Keratinocyte (primary cell): ENCODE measurements at regions not wholly inside any gene's neighbourhood (a gene's known extent, or its start where the extent isn't known, plus 50 kb on each side); places are given as distances from the start of the nearest gene placed in this dataset.

ENCODE experiments used
- DNase-seq: peaks from one replicate; pipeline ENCODE4 v3.0.0-alpha.2; 2011; ENCODE audit warnings: low read depth, missing footprints, low spot score
- FAIRE-seq: peaks from 2 replicates; lab custom pipeline; 2011; peaks lifted over from hg19 to GRCh38; lab: Jason Lieb, UNC
- H2AFZ ChIP-seq: 2 replicates; pipeline ENCODE4 v1.6.0; 2012; ENCODE audit warnings: low read length, control low read depth, inconsistent platforms; ENCODE audit not compliant: control insufficient read depth
- H3K27ac ChIP-seq: 2 replicates; pipeline ENCODE4 v1.5.1; 2011; ENCODE audit warnings: low read length; ENCODE audit not compliant: control insufficient read depth, insufficient read depth
- H3K27me3 ChIP-seq: 3 replicates; pipeline ENCODE4 v1.6.0; 2011; ENCODE audit warnings: low read length; ENCODE audit not compliant: control insufficient read depth, insufficient read depth; ENCODE audit errors: extremely low read depth
- H3K36me3 ChIP-seq, 2 experiments: 2 replicates in 1 of 2; 3 replicates in 1 of 2; pipeline ENCODE4 v1.5.1; 2011; ENCODE audit warnings: low read length in 2 of 2, mild to moderate bottlenecking in 1 of 2; ENCODE audit not compliant: control insufficient read depth in 2 of 2, insufficient read depth in 2 of 2; ENCODE audit errors: extremely low read depth in 1 of 2
- H3K4me1 ChIP-seq: 3 replicates; pipeline ENCODE4 v1.5.1; 2011; ENCODE audit warnings: low read length; ENCODE audit not compliant: control insufficient read depth, insufficient read depth; ENCODE audit errors: extremely low read depth
- H3K4me2 ChIP-seq: 3 replicates; pipeline ENCODE4 v1.6.0; 2011; ENCODE audit warnings: low read depth, low read length; ENCODE audit not compliant: control insufficient read depth, insufficient read depth; ENCODE audit errors: extremely low read depth
- H3K4me3 ChIP-seq, 3 experiments: fragments of 200-600 bp in 1 of 3; sonication (generic) in 1 of 3; 2 replicates in 2 of 3; 3 replicates in 1 of 3; pipeline ENCODE4 v1.5.1; 2011 to 2016; ENCODE audit warnings: low read length in 3 of 3, mild to moderate bottlenecking in 3 of 3, control low read depth in 2 of 3, inconsistent platforms in 1 of 3, low read depth in 1 of 3, mixed read lengths in 1 of 3, mixed run types in 1 of 3, moderate library complexity in 1 of 3; ENCODE audit not compliant: control insufficient read depth in 2 of 3, insufficient read depth in 2 of 3; ENCODE audit errors: extremely low read depth in 1 of 3
- H3K79me2 ChIP-seq: 2 replicates; pipeline ENCODE4 v1.6.0; 2012; ENCODE audit warnings: low read length; ENCODE audit not compliant: control insufficient read depth, insufficient read depth
- H3K9ac ChIP-seq: 3 replicates; pipeline ENCODE4 v1.6.0; 2011; ENCODE audit warnings: low read length; ENCODE audit not compliant: control insufficient read depth, insufficient read depth; ENCODE audit errors: extremely low read depth
- H3K9me1 ChIP-seq: 3 replicates; pipeline ENCODE4 v1.6.0; 2011; ENCODE audit warnings: low read length; ENCODE audit not compliant: control insufficient read depth, insufficient read depth; ENCODE audit errors: extremely low read depth
- H3K9me3 ChIP-seq: 2 replicates; pipeline ENCODE4 v1.5.1; 2012; ENCODE audit warnings: low read depth, low read length; ENCODE audit not compliant: control insufficient read depth
- H4K20me1 ChIP-seq: 3 replicates; pipeline ENCODE4 v1.6.0; 2011; ENCODE audit warnings: low read length; ENCODE audit not compliant: control insufficient read depth, insufficient read depth; ENCODE audit errors: extremely low read depth
- CTCF ChIP-seq, 3 experiments: IDR thresholded peaks in 1 of 3; conservative IDR thresholded peaks in 1 of 3; optimal IDR thresholded peaks in 1 of 3; 2 replicates in 2 of 3; 3 replicates in 1 of 3; pipeline versions ENCODE3 to v1.5.1; 2011; ENCODE audit warnings: low read length in 3 of 3, mild to moderate bottlenecking in 3 of 3, moderate library complexity in 2 of 3, control low read depth in 1 of 3, inconsistent platforms in 1 of 3; ENCODE audit not compliant: insufficient read depth in 2 of 3; ENCODE audit errors: extremely low read depth in 1 of 3
- EZH2 ChIP-seq: IDR thresholded peaks from one replicate; pipeline ENCODE4 v1.6.1; 2012; ENCODE audit warnings: inconsistent platforms, mild to moderate bottlenecking, low read length, moderate library complexity
- dilution Hi-C: fragments of 300-500 bp; cut with MboI; formaldehyde crosslinking; loops from one replicate; pipeline ENCODE4 v1.7.0; 2020; ENCODE audit warnings: low sequenced_read_pairs; ENCODE audit not compliant: extremely low pct_ligation_motif_present

- H3K4me3 ChIP-seq = no peak overlapping the region
- no peaks in the 10 kb centered on the region for H4K20me1 ChIP-seq
- H3K4me1 ChIP-seq = no peaks in the 10 kb centered on the region
- H3K4me2 ChIP-seq = no peak overlapping the region
- no peak overlapping the region for H2AFZ ChIP-seq
- no peaks in the 10 kb centered on the region for H3K36me3 ChIP-seq
- H3K9me1 ChIP-seq = no peaks in the 10 kb centered on the region
- no peak overlapping the region for H3K9ac ChIP-seq
- DNase-seq (no peak), FAIRE-seq (no peak)
- H3K27ac ChIP-seq = no peak overlapping the region
- dilution Hi-C loops = no loop called here
- TF ChIP-seq CTCF (optimal IDR thresholded peaks at IDR 0.05 in 1 of 3, IDR thresholded peaks at IDR 0.05 in 1 of 3, conservative IDR thresholded peaks at IDR 0.05 in 1 of 3; ENCODE audit: extremely low read depth in 1 of 3, insufficient read depth in 2 of 3, low read length in 3 of 3) (no peak), EZH2 (no peak)
- no peaks in the 10 kb centered on the region for H3K27me3 ChIP-seq
- H3K79me2 ChIP-seq = no peaks in the 10 kb centered on the region
- H3K9me3 ChIP-seq = peaks cover 5% of the 10 kb centered on the region
These were observed 251.2 kb upstream of the IRX4 start for GRCh38 chr5:2133936-2134335.

DNA sequence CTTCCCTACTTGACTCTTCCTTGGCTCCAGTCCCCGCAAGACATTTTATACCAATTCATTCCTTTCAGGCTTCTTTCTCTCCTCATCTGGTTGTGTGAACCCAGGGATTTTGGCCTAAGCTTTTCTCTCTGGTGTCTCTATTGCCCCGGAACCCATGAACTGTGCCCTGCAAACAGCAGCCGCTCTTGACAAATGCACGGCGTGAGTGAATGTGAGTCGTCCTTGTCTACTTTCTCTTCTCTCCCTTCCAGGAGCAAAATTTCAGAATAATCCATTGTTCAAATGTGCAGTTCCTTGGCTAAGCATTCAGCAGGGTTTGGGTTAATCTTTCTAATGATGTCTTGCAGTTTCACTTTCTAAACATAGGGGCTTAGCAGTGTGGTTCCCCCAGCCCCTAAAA is 250.4 kb upstream of the IRX4 start:
- H3K27ac ChIP-seq = no peak overlapping the region
- no peak for FAIRE-seq
- dilution Hi-C loops = no loop called here
- no peaks in the 10 kb centered on the region for H3K79me2 ChIP-seq
- no peak overlapping the region for H3K4me2 ChIP-seq
- H3K4me1 ChIP-seq = no peaks in the 10 kb centered on the region
- no peaks in the 10 kb centered on the region for H3K27me3 ChIP-seq
- no peaks in the 10 kb centered on the region for H3K36me3 ChIP-seq
- H3K9me3 ChIP-seq = peaks cover 5% of the 10 kb centered on the region
- H3K9me1 ChIP-seq = no peaks in the 10 kb centered on the region
- DNase-seq = no peak
- no peak overlapping the region for H3K4me3 ChIP-seq
- no peak overlapping the region for H2AFZ ChIP-seq
- no peaks in the 10 kb centered on the region for H4K20me1 ChIP-seq
- TF ChIP-seq EZH2 (no peak), CTCF (optimal IDR thresholded peaks at IDR 0.05 in 1 of 3, IDR thresholded peaks at IDR 0.05 in 1 of 3, conservative IDR thresholded peaks at IDR 0.05 in 1 of 3; ENCODE audit: extremely low read depth in 1 of 3, insufficient read depth in 2 of 3, low read length in 3 of 3) (no peak)
- H3K9ac ChIP-seq = no peak overlapping the region
